ENCODE measurements at regions not wholly inside any gene's neighbourhood (a gene's known extent, or its start where the extent isn't known, plus 50 kb on each side); places are given as distances from the start of the nearest gene placed in this dataset.
"Not testable (repeated sequence)": the region's sequence is repeated elsewhere in the genome, so short reads cannot be mapped to it uniquely, and the experiment has no call there.

- no peak for DNase-seq (ENCODE audit: low spot score)
Observed at GRCh38 chr12:25382311-25383106, 131.8 kb upstream of the KRAS start.

- no peak for DNase-seq (ENCODE audit: low spot score)
Observed at GRCh38 chr12:25377469-25378177, 126.9 kb upstream of the KRAS start.

DNA sequence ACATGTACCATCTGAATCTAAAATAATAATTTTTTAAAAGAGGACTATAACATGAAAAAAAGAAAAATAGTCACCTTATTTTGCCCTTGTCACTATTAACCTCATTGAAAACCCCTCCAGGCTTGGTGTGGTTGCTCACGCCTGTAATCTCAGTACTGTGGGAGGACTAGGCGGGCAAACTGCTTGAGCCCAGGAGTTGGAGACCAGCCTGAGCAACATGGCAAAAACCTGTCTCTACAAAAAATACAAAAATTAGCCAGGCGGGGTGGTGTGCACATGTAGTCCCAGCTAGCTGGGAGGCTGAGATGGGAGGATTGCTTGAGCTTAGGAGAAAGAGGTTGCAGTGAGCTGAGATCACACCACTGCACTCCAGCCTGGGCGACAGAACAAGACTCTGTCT lies 126.3 kb upstream of the KRAS start:
- no peak for DNase-seq (ENCODE audit: low spot score)

DNA sequence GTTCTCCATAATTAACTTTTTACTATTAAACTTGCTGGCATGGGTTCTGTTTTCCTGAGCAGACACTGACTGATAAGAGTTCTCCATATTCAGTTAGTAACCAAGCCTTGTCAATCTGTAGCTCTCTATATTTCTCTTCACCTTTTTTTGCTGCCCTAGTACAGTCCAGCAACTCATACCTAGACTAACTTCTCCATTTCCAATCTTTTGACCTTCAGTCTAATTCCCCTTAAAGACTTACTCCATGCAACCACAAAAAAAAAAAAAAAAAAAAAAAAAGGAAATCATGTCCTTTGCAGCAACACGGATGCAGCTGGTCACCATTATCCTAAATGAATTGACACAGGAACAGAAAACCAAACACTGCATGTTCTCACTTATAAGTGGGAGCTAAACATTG lies 125.7 kb upstream of the KRAS start:
- no peak for DNase-seq (ENCODE audit: low spot score)

DNA sequence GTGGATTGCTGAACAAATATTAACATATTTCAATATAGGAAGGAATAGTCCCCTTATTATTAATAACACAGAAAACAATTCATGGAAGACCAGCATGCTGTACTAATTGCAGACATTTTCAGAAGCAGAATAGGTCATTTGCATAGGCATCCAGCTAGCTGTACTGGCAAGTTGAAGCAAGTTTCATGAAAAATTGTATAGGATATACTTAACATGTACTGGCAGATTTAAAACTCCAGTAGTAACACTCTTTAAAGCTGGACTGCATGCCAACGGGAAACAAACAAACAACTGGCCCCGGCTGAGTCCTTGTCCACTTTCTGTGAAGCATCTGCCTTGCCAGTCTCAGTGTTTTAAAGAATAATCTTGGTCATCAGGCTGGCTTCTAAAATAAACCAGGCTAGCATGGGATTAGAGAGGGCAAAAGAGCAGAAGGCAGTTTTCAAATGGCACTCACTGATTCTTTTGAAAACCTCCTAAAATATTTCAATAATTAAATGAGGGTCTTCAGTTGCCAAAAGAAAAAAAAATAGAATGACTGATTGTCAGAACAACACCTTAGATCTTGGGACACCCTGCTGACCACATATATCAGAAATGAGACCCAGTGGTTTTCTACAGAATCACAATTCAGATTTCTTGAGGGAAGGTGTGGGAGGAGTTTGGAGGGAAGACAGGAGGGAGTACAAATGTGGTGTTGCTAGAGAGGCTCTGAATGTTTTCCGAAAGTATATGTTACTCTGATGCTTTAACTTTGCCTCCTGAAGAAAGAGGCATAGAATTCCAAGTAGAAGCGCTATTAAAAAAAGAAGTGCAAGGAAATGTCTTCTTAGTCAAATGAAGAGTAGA lies 122.5 kb upstream of the KRAS start:
- no peak for DNase-seq (ENCODE audit: low spot score)

DNA sequence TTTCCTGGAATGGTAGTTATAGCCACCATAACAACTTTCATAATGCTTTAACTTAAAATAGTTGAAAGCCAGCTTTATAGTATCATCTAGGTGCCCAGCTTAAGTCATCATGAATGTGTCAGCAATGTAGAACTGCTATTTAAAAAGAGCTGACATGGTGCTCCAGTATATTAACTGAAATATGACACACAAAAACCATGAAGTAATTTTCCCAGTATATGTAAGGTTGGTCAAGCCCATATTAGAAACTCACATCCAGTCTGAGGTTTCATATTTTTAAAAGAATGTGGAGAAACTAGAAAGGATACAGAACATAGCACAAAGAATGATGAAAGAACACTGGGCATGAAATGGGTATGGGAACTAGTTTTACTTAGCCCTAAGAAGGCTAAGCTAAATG lies 121.3 kb upstream of the KRAS start:
- DNase-seq (ENCODE audit: low spot score) = no peak

- no peak for DNase-seq (ENCODE audit: low spot score)
Observed at GRCh38 chr12:25368557-25368956, 117.8 kb upstream of the KRAS start.

DNA sequence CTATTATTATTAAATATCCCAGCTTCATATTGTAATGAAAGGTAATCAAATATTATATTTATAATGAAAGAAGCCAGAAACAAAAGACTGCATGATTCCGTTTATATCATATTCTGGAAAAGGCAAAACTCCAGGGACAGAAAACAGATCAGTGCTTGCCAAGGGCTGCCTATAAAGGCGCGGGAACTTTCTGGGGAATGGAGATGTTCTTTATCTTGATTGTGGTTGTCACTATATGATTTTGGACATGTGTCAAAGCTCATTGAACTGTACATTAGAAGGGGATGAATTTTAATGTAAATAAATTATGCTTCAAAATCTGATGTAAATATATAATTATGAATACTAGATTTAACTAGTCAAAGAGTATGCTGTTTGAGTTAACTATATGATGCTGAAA lies 115.4 kb upstream of the KRAS start:
- no peak for DNase-seq (ENCODE audit: low spot score)

DNA sequence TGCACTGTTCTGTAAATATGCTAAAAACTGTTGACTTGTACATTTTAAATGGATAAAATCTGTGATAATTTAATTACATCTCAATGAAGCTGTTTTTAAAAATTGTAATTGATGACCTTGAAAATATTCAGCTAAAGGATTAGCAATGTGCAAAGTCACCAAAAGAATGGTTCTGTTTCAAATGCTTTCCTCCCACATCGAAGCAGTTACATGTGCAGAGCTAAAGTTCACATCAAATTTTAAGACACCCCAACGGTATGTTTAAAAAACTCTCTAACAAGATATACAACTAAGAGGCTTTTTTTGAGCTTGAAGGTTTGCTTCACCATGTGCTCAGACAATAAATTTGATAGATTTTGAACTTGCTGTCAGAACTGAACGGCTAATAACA lies 114.6 kb upstream of the KRAS start:
- DNase-seq (ENCODE audit: low spot score) = no peak

DNA sequence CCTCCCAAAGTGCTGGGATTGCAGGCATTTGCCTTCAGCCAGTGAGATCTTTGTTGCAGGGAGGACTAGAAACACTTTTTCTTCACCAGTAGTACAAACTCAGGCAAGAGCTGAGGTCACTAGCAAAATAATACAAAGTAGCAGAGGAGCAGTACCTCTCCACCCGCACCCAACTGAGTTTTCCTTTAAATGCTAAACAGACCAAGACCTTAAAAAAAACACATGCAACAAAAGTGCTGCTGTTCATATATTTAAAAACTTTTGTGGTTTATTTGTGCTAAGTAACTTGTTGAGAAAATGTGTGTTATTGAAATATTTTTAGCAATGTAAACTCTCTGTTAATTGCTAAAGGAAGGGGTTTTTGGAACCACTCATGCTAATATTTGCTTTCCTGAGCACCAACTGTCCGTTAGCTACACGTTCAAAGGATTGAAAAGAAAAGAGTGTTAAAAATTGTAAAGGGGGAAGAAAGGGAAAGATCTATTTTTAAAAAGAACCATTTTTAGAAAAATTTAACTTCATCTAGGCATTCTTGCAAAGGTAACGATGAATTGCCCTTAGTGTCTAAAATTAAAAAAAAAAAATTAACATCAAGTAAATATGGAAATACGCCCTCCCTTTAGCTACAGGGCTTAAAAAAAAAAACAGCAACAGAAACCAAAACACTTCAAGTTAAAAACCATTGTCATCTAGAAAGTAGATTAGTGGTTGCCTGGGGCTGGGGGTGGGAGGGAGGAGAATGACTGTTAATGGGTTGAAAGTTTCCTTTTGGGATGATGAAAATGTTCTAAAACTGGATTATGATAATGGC lies 114.0 kb upstream of the KRAS start:
- DNase-seq (ENCODE audit: low spot score) = no peak

DNA sequence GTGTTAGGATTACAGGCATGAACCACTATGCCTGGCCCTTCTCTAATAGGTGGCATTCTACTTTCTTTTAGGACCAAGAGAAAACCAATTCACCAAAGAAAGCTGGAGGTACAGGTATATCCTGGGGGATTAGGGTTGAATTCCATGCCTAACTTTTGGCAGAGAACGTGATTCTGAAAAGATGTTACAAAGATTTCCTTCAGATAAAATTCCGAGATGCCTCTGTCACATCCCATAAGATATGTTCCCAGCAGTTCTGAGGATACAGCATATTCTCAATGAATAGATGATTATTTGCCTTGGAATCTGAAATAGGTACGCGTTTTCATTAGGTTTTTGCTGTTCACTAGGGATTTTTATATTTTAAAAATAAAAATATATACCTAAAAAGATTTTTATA lies 111.9 kb upstream of the KRAS start:
- DNase-seq (ENCODE audit: low spot score) = no peak

DNA sequence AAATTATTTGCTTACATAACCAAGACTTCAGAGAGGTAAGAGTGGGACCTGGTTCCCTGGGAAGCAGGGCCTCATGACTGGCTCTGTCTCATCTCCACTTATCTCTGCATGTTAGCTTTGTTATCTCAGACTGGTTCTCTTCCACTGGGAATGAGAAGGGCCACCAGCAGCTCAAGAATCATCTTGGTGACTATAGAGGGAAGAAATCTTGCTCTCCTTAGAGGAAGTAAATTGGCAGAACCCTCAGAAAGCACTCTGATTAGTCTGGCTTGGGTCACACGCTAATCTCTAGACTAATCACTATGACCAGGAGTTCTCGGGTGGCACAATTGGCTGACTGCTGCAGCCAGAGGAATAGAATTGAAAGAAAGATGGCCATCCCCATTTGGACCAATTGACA lies 110.8 kb upstream of the KRAS start:
- DNase-seq (ENCODE audit: low spot score) = no peak

- no peak for DNase-seq (ENCODE audit: low spot score)
Observed at GRCh38 chr12:25357595-25357994, 106.9 kb upstream of the KRAS start.

DNA sequence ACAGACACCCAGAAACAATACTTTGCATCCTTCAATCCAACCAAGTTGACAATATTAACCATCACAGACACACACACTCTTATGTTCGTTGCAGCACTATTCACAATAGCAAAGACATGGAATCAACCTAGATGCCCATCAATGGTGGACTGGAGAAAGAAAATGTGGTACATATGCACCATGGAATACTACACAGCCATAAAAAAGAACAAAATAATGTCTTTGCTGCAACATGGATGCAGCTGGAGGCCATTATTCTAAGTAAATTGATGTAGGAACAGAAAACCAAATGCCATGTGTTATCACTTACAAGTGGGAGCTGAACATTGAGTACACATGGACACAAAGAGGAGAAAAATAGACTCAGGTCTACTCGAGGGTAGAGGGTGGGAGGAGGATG lies 102.2 kb upstream of the KRAS start:
- DNase-seq (ENCODE audit: low spot score) = not testable (repeated sequence)

DNA sequence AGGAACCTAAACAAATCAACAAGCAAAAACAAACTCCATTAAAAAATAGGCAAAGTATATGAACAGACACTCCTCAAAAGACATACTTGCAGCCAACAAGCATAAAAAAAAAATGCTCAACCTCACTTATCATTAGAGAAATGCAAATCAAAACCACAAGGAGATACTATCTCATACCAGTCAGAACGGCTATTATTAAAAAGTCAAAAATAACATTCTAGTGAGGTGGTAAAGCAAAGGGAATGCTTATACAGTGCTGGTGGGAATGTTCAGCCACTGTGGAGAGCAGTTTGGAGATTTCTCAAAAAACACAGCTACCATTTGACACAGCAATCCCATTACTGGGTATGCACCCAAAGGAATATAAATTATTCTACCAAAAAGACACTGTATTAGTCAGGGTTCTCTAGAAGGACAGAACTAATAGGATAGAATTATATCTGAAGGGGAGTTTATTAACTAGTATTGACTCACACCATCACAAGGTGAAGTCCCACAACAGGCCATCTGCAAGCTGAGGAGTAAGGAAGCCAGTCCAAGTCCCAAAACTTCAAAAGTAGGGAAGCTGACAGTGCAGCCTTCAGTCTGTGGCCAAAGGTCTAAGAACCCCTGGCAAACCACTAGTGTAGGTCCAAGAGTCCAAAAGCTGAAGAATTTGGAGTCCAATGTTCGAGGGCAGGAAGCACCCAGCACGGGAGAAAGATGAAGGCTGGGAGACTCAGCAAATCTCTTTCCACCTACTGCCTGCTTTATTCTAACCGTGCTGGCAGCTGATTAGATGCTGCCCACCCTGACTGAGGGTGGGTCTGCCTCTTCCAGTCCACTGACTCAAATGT lies 101.6 kb upstream of the KRAS start:
- DNase-seq (ENCODE audit: low spot score) = no peak

- no peak for DNase-seq (ENCODE audit: low spot score)
Observed at GRCh38 chr12:25348593-25348895, 97.8 kb upstream of the KRAS start.

- no peak for DNase-seq (ENCODE audit: low spot score)
Observed at GRCh38 chr12:25347716-25348592, 97.2 kb upstream of the KRAS start.

DNA sequence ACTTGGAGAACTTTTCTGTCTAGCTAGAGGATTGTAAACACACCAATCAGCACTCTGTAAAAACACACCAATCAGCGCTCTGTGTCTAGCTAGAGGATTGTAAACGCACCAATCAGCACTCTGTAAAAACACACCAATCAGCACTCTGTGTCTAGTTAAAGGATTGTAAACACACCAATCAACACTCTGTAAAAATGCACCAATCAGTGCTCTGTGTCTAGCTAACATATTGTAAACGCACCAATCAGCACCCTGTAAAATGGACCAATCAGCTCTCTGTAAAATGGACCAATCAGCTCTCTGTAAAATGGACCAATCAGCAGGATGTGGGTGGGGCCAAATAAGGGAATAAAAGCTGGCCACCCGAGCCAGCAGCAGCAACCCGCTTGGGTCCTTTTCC lies 91.1 kb upstream of the KRAS start:
- not testable (repeated sequence) for DNase-seq (ENCODE audit: low spot score)

DNA sequence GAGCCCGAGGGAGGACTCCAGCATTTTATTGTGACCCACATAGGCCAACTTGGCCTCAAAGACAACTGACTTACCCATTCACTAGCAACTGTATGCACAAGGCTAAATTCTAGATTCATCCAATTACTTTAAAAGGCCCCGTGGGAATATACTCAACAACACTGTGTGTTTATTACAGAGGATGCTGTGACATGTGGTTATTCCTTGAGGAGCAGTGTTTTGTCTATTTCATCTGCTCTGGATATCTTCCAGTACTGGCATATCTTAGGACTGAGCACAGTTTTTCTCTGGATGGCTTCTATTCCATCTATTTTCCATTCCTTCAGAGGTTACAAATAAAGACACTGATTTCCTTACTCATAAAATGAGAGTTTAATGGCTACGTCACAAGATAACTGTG lies 87.2 kb upstream of the KRAS start:
- DNase-seq (ENCODE audit: low spot score) = no peak

- DNase-seq (ENCODE audit: low spot score) = no peak
Observed at GRCh38 chr12:25332143-25332542, 81.4 kb upstream of the KRAS start.
